IPS DF 4.7 (cell line): ENCODE measurements at regions not wholly inside any gene's neighbourhood (a gene's known extent, or its start where the extent isn't known, plus 50 kb on each side); places are given as distances from the start of the nearest gene placed in this dataset.
"Not testable (repeated sequence)": the region's sequence is repeated elsewhere in the genome, so short reads cannot be mapped to it uniquely, and the experiment has no call there.

Source experiments
- DNase-seq: peaks from one replicate; pipeline ENCODE4 v3.0.0-alpha.2; 2013; ENCODE audit warnings: low spot score; ENCODE audit errors: extremely low read depth

DNA sequence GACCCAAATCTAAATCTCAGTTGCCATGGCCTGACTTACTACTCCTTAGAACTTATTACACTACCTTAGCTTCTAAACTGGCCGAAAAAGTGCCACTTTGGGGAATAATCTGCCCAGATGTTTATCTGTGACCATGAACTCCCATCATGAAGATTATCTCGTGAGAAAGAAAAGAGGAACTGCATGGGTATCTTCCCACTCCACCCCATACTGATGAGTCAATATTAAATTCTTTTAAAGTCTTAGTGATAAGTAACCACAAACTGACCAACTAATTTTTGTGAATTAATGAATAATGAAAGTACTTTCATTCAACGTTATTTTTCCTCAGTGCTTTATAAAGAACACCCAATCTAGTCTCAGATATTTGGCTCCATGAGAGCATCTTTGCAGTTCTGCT lies 493.5 kb downstream of the EBF1 start:
- no peak for DNase-seq

DNA sequence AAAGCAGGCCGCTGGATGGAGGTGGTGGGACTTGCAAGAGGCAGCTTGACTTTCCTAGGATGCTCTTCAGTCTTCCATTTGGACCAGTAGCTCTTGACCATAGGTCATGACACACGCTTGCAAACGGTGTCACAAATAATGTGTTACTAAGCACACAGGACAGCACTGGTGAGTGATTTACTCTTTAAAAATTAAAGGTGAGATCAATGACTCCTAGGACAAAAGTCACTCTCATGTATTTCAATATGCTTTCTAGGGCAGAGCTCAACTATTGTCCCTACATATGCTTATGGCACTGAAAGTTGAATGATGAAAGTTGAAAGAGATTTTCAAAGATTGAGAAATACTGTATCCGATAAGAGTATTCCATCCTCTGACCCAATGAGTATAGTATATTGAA lies 496.7 kb downstream of the EBF1 start:
- DNase-seq = no peak

DNA sequence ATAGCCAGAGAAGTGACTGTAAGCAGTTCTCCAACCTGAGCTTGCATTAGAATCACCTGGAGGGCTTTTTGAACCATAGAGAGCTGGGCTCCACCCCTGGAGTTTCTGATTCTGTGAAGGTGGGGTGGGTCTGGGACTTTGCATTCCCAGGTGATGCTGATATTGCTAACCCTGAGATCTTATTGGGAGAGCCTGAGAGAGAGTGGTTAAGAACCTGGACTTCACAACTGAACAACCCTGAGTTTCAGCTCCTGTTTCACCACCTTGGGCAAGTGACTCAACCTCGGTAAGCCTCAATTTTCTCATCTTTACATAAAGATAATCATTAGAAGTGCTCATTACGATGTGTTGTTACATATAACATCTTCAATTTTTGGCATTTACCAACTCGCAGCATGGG lies 498.6 kb downstream of the EBF1 start:
- DNase-seq = no peak

DNA sequence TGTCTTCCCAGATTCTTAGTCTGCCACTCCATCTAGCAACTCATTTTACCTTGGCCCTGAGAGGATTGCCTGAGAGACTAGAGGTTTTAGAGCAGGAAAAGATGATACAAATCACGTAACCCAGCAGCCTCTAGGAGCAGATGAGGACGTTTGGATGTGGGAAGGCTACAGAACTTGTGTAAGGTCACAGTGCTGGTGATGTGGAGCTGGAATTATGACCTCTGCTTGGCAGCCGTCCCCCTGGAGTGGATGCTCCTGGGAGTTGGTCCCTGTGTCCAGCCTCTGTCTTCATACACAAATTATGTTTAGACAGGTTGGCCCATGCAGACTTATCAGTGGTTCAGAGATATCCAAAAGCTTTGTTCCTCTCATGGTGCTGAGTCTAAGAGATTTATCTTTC lies 499.0 kb downstream of the EBF1 start:
- DNase-seq = no peak

DNA sequence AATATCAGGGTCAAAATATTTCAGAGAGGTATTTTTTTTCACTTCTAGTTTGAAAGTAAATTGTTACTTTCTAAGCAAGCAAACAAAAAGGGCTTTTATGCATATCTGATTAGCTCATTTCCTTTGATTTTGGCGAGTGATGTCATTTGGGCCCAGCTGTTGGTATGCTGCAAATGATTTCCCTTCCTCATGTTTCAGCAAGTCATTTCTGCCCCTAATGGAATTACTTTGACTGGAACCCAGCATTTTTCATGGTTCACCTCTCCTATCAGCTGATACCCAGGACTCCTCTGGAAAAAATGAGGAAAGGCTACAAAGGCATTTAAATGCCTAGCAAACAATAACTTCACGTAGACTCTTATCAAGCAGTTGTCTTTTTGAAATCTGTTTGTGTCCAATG lies 500.6 kb downstream of the EBF1 start:
- DNase-seq = no peak

DNA sequence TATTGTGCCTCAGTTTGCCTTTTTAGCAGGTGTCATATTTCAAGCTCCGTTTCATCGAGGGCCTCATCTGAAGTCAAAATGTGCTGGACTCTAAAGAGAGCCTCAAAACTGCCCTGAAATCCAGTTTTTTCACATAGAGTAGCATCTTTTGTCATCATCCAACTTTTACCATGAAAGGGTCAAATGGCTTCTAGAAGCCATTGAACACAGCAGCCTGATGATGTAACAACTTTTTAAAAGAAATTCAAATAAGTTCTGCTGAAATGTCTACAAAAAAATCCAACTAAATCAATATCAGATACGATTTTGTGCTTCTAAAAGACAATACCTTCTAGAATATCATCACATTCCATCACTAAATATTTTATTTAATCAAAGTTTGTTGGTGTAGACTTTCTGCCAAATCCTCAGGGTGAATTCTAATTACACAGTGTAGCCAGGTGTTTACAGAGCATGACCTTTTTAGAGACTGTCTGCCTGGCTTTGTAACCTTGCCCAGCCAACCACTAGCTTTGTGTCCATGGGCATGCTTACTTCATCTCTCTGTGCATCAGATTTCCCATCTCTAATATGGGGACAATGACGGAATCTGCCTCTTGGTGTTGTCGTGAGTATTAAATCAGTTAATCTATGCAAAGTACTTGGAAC lies 505.0 kb downstream of the EBF1 start:
- no peak for DNase-seq

DNA sequence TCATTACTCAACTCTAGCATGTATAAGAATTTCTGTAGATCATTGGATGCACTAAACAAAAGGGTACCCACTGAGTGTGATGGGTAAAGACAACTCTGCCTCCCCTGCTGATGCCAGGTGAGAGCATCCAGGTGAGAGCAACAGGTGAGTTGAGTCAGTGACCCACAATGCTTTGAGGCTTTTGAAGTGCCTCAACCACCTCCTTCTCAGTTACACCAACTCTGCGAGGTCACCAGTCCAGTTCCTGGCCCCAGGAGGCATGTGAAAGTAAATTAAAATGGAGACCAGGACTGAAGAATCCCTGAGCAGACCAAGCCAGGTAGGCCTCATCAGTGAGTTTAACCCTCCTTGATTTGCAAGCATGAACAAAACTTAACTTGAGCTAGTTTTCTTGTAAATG lies 505.8 kb downstream of the EBF1 start:
- DNase-seq = no peak

DNA sequence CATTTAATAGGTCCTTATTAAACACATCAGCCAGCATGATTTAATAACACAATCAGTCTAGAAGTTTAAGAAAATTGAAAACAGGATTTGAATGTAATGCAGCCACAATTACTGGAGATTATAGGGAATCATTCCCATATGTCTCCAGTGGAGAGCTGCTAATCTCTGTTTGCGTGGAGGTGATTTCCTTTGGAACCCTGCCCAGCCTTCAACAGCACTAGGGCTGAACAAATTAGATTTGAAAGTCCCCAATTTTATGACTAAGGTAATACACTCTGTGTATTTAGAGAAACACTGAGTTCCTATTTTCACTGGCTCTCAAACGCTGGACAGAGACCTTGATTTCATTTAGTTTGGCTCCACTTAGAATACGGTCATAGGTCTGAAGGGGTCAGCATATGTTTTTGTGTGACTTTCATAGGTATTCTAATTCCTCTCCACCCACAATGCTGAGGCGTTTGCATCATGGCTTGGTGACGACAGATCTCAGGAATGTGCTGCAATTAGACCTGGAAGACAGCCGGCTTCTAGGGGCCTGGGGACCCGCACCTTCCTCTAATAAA lies 508.3 kb downstream of the EBF1 start:
- no peak for DNase-seq

DNA sequence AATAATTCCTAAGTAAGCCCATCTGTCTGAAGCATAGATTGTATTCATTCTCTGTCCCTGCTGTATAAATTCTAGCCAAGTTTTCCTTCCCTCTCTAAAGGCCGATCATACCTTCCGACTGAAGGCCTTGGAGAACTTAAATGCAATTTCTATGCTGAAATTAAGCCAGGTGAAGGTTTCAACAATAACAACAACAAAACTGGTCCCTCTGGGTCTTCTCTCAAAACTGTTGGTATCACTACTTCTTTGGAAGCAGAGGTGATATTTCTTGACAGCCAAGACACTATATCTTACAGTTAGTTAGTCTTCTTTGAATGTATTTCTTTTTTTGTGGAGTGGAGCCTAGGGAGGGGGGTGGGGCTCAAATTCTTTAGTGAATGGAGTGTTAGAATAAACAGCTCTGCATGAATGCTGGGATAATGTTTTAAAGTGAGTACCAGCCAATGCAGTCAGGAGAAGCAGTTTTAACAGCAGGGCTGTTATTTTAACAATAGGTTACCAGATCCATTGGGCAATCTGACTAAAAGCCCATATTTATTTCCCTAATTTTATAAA lies 508.9 kb downstream of the EBF1 start:
- no peak for DNase-seq

DNA sequence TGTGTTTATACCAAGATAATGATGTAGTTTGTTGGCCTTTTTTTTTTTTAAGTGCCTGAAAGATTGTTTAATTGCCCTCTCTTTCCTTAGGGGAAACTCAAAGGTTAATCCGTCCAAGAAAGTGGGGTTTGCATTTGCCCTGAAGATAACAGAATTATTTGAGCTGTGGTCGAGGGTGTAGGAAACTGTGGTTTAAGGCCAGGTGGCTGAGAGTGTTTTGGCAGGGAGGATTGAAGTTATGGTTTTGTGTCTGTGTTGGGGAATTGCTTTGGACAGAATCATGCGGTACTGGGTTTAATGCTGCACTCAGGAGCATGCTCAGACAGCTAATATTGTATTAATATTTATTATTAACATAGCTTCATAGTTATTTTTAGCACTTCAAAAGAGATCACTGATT lies 509.8 kb downstream of the EBF1 start:
- no peak for DNase-seq

DNA sequence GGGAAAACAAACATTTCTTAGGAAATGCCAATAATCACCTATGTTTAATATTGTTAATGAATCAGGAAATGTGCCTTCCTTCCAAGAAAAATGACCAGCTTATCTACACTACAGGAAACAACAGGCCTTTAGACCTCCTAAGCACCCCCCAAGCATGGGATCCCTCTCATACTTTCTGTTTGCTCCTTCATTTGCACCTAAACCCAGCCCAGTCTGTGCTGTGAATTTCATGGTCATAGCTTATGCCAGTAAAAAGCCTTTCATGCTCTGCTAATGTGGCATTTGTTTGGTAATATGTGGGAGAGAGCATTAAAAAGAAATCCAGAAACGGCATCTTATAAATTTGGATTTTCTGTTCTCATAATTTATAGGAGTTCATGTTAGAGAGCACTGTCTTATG lies 511.1 kb downstream of the EBF1 start:
- no peak for DNase-seq

DNA sequence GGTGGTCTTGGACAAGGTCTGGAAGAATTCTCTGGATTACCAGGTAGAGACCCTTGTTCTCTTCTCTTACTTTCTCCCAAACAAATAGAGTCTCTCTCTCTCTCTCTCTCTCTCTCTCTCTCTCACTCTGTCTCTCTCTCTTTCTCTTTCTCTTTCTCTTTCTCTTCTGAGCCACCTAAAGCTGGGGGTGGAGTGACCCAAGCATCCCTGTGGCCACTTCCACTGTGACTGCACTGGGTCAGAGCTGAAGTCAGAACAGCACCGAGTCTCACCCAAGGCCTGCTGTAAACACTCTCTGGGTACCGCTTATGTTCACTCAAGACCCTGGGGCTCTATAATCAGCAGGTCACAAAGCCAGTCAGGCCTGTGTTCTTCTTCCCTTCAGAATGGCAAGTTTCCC lies 513.7 kb downstream of the EBF1 start:
- no peak for DNase-seq

DNA sequence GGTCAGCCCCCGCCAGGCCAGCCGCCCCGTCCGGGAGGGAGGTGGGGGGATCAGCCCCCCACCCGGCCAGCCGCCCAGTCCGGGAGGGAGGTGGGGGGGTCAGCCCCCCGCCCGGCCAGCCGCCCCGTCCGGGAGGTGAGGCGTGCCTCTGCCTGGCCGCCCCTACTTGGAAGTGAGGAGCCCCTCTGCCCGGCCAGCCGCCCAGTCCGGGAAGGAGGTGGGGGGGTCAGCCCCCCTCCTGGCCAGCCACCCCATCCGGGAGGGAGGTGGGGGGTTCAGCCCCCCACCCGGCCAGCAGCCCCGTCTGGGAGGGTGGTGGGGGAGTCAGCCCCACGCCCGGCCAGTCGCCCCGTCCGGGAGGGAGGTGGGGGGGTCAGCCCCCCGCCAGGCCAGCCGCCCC lies 517.0 kb downstream of the EBF1 start:
- DNase-seq = not testable (repeated sequence)

DNA sequence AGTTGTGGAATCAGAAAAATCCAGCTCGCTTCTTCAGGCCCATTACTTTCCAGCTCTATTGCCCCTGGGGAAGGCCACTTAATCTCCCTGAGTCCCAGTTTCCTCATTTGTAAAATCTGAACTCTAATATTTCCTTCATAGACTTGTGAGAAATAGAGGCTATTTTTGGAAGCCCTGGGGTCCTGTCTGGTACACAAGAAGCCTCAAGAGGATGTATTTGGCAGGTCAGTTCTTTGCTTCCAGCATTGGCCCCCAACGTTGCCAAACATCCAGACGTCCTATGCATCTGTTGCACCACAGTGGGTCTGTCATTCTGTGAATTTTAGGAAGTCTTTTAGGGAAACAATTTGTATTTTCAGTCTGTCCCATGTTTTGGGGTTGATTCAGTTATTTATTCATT lies 525.9 kb downstream of the EBF1 start:
- DNase-seq = no peak

DNA sequence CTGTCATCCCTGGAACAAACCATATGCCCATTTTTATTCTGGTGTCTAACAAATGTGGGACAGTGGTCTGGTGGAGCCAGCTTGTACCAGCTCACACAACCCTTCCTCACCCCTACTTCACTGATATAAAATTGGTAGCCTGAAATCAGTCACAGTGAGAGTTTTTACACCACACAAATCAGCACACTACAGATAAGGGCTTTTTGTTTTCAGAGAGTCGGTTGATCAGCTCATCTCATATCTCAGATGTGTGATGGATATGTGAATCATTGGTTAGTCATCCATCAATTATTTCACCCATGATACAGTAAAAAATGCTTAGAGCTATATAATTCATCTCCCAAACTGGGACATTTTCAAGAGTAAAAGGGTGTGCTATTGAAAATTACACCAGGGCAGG lies 529.2 kb downstream of the EBF1 start:
- DNase-seq = no peak

DNA sequence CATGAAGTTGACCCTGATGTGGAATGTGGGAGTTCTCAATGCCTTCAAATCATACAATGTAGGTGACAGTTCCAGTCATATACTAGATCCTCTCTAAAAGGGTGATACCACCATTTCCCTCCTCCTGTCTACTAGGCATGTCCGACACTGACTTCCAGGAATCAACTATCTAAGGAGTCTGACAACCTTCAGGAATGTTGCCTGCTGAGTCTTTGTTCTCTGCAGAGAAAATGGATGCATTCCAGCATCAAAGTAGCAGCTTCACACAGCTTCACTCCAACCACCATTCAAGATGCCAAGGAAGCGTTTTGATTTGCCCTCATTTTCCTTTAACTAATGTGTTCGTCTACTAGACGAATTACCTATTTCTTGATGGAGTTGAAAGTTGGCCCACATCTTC lies 530.2 kb downstream of the EBF1 start:
- DNase-seq = peak; percentile 64

DNA sequence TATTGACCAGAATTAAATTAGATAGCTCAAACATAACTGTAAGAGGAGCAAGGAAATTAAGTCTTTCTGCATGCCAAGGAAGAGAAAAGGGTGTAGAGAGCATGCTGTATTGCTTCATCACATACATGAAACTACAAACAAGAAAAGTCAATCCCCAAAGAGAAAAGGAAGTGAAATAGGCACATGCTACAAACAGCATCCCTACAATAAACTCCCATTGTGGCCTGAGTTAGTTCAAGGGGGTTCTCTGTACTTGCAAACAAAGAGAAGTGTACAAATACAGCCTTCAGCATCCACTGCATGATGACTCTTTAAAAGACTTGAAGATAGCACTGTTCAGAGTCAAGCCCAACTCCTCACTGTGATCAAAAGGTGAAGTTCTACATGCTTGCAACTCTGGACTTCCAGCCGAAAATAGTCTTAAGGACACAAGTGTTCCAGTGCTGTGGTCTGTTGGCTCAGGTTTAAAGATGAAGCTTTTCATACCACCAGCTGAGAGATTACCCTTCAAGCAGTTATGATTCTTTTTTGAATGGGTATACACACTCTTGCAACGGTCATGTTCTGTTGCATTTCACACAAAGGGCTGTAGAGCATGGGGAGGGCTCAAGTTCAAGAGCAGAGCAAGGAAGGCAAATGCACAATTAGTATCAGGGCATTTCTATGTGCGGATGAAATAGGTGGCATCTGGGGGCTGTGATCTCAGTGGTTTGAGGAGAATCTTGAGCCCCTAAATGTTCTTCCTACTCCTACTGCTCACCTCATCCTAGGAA lies 534.5 kb downstream of the EBF1 start:
- DNase-seq = no peak

DNA sequence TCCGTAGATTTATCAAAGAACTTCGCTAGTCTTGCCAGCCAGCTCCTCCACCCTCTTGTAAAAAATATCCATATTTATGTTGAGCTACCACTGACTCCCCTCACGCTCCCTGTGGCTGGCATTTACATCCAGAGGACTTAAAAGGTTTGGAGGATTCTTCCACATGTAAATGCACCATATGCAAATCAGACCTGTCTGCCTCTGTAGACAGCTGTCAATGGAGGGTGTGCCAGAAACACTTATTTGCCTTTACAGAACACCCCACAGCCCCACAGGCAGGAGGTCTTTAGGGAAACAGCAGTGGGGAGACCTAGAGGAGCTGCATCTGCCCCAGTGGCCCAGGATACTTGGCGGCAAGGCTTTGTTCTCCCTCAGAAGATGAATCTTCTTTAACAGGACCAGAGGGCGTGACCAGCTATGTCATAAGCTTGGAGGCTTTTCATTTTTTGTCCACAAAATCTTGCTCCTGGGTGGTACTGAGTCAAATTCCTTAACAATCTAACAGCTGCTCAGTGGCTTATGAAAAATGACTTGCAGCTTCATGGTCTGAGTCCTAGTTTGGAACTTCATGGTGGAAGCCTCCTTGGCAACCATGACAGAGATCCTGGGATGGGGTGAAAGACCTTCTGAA lies 535.8 kb downstream of the EBF1 start:
- no peak for DNase-seq

DNA sequence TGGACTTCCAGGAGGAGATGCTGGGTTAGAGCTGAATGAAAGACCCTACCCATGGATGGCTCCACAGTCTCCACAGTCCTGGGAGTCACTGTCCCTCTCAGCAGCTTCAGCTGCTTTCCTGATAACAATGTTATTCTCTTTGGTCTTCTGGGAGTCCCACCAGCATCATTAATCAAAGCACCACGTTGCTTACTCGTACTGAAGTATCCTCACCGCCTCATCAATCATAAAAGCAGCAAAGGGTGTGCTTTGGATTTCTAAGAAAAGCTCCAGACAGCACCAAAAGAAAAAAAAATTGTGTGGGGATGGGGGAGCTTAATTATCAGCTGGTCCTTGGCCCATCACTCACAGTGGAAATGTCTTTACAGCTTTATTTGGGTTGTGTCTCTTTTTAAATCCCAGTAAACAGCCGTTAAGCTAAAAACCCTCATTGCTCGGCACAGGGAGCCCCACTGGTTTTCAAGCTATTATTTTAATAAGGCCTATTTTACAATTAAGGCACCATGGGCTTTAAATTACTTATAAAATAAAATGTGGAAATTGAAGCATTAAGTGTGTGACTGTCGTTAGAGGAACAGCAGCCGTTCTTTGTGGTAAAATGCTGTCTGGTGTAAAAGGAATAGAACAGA lies 538.0 kb downstream of the EBF1 start:
- no peak for DNase-seq

DNA sequence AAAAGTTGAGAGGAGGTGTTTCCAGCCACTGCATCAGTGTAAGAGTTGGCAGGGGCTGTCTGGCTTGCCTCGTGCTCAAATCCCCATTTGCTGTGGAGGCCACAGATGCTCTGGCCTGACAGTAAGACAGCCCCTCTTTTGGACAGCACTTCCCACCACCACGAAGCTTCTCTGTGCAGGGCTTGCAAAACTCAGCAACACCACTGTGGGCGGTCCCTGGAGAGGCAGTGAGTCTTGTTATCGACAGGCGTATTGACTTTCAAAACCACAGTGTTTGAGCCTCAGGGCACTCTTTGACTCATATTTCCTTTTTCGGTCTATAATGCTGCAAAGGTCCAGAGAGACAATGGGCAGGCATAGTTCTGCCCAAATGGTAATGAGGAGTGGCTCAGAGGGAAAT lies 539.5 kb downstream of the EBF1 start:
- no peak for DNase-seq

DNA sequence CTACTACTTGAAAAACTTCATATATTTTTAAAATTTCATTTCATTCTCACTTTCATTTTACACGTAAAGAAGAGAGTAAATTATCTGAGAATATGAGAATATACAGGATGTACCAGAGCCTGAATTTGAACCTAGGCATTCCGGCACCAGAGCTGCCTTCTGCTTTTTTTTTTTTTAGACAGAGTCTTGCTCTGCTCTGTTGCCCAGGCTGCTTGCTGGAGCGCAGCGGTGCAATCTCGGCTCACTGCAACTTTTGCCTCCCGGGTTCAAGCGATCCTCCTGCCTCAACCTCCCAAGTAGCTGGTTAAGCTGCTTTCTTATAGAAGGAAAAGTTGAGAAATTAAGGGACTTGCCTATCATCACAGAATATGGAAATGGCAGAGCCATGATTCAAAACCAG lies 540.1 kb downstream of the EBF1 start:
- no peak for DNase-seq

DNA sequence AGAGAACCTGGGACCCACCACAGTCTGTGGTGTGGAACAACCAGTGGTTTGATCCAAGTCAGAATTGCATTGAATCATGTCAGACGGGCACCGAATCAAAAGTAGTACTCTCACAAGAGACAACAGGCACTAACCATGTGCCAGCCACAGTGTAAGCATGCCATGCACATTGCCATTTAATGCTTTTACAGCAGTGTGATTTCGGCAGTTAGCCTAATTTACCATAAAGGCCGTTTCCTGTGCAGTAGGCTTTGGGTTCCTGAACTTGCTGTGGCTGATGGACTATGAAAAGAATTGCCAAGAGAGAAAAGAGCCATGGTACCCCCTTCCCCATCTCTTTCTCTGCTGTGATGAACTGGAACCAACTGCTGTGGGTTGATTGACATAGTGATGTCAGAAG lies 540.6 kb downstream of the EBF1 start:
- DNase-seq = no peak
